COLO668 (cell line): ENCODE measurements at regions not wholly inside any gene's neighbourhood (a gene's known extent, or its start where the extent isn't known, plus 50 kb on each side); places are given as distances from the start of the nearest gene placed in this dataset.
A peak's percentile ranks its signal among the peaks of the same experiment; 100 is the strongest.
"Not testable (repeated sequence)": the region's sequence is repeated elsewhere in the genome, so short reads cannot be mapped to it uniquely, and the experiment has no call there.

Experiments
- DNase-seq: peaks from one replicate; lab custom pipeline; 2025; ENCODE audit not compliant: unreplicated experiment; lab: John Stamatoyannopoulos, UW

DNA sequence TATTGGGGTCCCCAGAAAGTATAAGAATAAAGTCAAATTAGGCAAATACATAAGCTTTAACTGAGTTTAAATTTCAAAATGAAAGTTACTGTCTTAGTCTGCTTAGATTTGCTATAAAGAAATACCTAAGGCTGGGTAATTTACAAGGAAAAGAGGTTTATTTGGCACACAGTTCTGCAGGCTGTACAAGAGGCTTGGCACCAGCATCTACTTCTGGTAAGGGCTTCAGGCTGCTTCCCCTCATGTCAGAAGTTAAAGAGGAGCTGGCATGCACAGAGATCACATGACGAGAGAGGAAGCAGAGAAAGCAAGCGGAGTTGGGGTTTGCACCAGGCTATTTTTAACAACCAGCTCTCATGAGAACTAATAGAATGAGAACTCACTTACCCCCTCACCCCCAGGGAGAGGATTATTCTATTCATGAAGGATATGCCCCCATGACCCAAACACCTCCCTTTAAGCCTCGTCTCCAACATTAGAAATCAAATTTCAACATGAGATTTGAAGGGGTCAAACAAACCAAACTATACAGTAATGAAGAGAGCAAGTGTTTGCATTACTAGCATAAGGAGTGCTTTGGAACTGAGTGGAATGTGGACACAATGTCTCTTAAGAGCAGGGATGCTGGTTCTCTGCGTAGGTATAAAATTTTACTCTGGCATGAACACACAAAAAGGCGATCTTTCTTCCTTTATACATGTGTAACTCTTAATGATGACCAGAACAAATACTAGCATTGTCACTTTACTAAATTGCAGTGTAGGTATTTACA is 292.8 kb upstream of the PMFBP1 start:
- DNase-seq, result no peak

- DNase-seq, result no peak
Observed at GRCh38 chr16:72464052-72464451, 292.1 kb upstream of the PMFBP1 start.

DNA sequence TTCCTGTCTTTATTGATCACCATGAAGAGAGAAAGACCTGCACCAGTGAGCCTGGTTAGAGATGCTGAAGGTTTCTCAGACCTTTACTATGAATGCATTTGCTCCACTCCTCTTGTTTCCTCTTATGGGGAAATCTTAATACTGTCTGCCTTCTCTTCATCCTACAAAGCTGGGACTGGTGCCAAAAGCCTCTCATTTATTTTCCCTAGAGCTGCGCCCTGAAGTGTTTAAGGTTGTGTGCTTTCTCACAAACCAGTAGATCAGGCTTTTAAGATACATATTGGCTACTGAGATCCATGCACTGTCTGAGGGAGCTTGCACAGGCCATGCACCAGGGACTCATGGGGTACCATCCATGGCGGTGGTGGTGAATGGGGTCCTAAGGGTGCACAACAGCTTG is 286.1 kb upstream of the PMFBP1 start:
- DNase-seq, result no peak

GRCh38 chr16:72457243-72457940 is 285.4 kb upstream of the PMFBP1 start:
- DNase-seq, result no peak

DNA sequence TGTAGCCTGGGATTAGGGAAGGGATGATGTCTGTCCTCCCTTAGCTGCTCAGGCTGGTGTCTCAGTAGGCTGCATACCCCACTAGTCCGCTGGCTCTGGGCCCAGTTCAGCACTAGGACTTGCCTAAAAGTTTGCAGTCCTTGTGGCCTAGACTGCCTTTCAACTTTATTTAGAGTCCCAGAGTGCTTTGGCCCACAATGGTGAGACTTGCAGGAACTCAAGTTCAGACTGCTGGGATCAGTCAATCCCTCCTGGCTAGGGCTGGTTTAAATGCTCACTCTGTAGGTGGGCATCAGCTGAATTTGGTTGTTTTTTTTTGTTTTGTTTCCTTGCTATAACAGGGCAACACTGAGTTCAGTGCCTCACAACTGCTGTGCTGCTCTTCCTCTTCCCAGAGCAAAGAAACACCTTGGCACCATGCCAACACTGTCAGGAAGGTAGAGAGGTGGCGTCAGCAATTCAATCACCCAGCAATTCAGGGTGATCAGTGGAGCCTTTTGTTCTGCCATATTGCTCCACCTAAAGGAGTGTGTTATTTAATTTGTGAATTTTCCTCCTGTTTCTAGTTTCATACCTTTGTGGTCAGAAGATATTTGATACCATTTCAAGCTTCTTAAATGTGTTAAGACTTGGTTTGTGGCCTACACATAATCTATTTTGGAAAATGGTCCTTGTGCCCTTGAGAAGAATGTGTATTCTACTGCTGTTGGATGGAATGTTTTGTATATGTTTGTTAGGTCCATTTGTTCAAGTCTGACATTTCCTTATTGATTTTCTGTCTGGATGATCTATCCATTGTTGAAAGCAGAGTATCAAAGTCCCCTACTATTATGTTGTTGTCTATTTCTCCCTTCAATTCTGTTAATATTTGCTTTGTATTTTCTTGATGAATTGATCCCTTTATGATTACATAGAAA is 284.0 kb upstream of the PMFBP1 start:
- peak; percentile 93 for DNase-seq

GRCh38 chr16:72453856-72454255 is 281.9 kb upstream of the PMFBP1 start:
- DNase-seq, result not testable (repeated sequence)

DNA sequence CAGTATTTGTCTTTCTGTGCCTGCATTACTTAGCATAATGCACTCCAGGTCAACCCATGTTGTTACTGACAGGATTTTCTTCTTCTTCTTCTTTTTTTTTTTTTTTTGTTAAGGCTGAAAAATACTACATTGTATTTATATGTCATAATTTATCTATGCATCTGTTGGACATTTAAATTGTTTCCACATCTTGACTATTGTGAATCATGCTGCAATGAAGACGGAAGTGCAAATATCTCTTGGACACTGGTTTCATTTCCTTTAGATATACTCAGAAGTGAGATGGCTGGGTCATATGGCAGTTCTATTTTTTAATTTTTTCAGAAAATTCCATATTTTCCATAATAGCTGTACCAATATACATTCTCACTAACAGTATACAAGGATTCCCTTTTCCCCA is 272.7 kb upstream of the PMFBP1 start:
- DNase-seq, result no peak

DNA sequence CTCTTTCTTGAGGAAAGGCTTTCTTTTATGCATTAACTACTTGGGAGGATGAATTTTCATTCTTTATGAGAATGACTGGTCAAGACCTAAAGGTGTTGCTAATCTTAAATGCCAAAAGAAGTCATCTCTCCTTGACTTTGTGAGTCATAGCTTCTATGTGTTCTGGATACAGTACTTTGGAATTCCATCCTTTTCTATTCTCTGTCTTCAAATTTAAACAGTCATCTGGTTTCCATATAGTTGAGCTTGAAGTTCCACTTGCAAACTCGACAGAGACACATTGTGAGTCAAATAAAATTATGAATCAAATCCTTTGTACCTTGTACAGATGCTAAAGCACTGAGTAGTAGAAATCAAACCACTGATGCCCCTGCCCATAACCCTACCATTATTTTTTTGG is 271.9 kb upstream of the PMFBP1 start:
- DNase-seq, result no peak

DNA sequence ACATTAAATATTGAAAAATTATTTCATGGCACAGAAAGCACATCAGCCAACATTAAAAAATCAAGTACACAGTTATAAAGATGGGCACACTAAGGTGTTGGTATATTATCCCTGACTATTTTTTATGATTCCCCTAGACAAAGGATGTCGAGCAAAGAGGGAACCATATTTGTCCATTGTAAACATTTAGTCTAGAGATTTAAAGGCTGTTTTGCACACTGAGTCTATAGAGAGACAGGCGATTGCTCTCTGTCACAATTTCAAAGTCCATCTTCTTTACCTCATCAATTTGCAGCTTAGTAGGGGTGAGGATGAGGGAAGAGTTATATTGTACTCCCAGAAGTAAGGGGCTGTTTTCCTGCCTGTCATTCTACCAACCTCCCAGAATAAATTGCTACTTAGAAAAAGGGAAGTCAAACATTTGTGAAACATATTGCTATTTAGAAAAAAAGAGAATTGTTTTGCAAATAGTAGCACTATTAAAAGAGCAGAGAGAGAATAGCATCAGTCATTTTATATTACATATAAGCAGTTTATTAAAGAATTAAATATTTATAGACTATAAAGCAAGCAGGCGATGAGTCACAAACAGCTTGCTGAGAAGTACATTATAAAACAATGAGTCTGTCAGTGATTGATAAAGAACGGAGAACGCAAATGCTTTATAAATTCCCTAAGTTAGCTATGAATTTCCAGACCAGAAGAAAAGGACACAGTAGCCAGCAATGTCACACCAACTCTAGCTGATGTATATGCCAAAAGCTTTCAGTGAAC is 270.6 kb upstream of the PMFBP1 start:
- no peak for DNase-seq

- DNase-seq, result no peak
Observed at GRCh38 chr16:72437891-72438290, 265.9 kb upstream of the PMFBP1 start.

- DNase-seq, result no peak
Observed at GRCh38 chr16:72434159-72434558, 262.2 kb upstream of the PMFBP1 start.

GRCh38 chr16:72430121-72430520 is 258.2 kb upstream of the PMFBP1 start:
- no peak for DNase-seq

DNA sequence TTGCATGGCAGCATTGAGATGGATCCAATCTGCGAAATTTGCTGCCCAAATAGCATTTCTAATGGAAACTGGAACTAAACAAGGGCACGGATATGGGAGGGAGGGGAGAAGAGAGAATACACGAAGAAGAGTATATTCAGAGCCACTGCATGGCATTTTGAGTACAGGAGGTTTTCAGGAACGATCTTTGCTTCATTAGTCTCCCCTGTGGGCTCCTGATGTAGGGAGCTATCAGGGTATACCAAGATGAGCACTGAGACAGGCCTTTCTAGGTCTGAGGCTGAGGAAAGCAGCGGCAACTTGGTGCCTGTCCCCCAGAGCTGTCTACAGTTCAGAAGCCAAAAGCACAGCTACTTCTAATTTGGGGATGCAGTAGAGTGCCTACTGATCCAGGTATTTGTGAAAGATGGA is 257.7 kb upstream of the PMFBP1 start:
- DNase-seq, result no peak

DNA sequence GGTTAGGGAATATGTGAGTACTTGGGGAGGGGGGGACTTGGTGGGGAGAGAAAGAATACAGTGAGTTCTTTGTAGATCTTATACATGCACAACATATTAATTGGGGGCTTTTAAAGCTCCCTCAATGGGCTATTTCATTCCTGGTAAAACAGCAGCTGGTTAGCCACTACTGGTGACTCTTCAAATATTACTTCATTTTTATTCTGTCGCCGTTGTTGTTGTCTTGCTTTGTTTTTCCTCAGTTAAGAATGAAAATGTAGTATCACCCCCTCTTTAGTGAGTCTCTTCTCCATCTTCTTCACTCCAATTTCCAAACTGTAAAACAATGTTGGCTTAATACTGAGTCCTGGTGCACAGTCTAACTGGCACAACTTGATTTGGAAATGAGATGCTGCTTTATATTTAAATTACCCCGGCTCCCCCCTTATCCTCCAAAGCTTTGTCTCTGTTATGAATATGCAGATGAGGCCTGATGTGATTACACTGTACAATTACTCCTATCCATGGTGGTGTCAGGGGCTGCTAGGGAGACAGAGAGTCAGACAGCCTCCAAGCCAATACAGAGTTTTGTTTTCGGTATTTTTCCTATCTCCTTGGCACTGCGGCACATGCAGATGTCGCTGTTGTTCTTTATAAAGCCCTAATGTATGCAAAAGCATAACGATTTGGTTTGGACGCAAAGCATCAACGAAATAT is 256.9 kb upstream of the PMFBP1 start:
- no peak for DNase-seq

DNA sequence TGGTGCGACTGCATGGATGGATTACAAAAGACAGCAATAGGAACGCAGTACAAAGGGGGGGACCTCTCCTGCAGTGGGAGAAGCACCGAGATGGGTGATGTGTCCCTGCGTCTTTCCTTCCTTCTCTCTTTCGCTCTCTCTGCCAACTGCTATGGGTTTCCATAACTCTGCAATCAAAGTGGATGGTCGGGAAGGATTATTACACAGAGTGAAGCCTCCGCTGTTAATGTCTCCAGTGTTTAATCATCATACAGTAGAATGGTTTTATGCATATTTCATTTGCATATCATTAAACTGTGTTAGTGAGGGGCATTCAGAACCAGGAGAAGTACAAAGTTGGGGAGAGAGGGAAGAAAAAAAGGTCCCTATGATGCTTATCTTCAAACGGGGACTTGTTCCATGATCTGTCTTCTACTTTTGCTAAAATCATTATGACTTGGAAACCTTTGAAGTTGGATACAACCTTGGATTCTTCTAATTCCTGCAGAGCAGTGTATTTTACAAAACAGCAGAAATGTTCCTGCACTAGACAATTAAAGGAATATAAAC is 255.9 kb upstream of the PMFBP1 start:
- DNase-seq, result no peak

GRCh38 chr16:72427051-72427782 is 255.3 kb upstream of the PMFBP1 start:
- DNase-seq, result no peak

DNA sequence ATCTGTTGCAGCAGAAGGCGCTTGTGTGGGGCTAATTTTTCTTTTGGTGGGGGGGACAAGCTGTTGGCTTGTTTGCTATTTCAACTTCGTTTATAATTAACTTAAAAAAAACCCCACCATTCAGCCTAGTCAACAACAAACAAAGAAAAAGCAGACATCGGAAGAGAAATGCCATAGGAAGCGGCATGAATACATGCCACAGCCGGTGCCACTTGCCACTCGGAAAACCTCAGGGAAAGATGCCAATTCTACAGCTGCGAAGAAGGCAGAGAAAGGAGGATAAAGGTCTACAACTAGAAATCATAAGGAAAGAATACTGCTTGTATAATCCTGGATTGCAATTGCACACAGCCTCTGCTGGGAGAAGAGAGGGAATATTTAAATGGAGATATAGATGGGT is 254.4 kb upstream of the PMFBP1 start:
- DNase-seq, result no peak

GRCh38 chr16:72425571-72426341 is 253.8 kb upstream of the PMFBP1 start:
- no peak for DNase-seq

DNA sequence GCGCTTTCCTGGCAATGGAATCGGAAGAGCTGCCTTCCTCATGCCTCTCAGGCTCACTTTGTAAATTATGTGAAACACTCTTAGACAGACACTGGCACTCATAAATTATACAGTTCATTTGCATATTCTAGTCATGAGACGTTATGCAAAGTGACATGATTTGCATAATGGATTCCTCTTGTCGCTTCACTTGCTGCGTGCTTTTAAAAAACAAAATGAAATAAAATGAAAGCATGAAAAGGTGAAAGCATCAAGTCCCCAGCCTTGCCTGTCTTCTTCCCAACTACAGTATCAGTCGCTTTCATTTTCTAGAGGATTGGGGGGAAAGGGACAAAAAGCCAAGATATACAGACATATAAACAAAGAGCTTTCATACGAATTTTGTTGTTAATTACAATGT is 252.8 kb upstream of the PMFBP1 start:
- DNase-seq, result no peak
